ENCODE measurements at regions not wholly inside any gene's neighbourhood (a gene's known extent, or its start where the extent isn't known, plus 50 kb on each side); places are given as distances from the start of the nearest gene placed in this dataset.

DNA sequence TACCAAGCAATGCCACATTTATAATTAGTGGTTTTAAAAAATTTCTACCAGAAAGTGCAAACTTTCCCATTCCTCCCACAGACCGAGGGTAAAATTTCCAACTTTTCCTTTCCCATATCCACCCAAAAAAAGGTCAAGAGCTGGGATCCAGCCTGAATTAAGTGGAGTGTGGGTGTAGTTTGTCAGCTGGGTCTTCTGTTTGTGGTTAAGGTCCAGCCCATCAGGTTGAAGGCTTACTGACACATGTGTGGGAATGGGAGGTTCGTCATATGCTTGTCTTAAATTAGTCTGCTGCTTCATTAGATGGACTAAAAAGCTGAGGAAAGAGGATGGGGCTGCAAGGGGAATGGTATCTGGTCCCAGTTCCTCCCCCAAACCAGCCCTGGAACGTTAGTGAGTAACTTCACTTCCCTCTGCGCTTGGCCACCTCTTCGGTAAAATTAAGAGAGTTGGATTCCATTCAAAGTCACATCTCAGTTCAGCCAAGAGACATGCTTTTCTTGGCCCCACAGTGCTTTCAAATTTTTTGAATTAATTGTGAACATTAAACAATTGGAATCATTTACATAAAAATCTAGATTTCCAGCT is 59.0 kb upstream of the PLCL2 start:
- H3K27ac ChIP-seq: no peak overlapping the region
- no peak for TF ChIP-seq CTCF (IDR thresholded peaks at IDR 0.05)
- TF ChIP-seq ZFX (IDR thresholded peaks at IDR 0.05; ENCODE audit: borderline replicate concordance): no peak

DNA sequence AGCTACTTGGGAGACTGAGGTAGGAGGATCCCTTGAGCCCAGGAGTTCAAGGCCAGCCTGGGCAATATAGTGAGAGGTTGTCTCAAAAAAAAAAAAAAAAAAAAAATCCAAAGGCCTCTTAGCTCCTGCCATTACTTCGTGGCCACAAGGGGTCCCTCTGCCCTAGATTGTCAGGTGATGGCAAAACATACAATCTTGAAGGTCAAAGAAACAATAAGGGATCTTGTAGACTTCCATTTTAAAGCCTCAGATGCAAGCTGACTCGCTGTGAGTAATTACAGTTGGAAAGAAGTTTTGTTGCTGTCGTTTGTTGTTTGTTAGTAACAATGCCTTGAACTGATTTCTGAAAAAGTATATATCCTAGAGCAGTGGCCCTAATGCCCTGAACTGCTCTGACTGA is 55.9 kb upstream of the PLCL2 start:
- peak; percentile 61 for TF ChIP-seq CTCF (IDR thresholded peaks at IDR 0.05)
- TF ChIP-seq ZFX (IDR thresholded peaks at IDR 0.05; ENCODE audit: borderline replicate concordance): no peak

GRCh38 chr3:16831846-16832245 is 52.9 kb upstream of the PLCL2 start:
- H3K27ac ChIP-seq: no peak overlapping the region
- TF ChIP-seq CTCF (IDR thresholded peaks at IDR 0.05) (no peak), ZFX (IDR thresholded peaks at IDR 0.05; ENCODE audit: borderline replicate concordance) (no peak)

More for the DNA sequence above, 55.9 kb upstream of the PLCL2 start:
- no peak overlapping the region for H3K27ac ChIP-seq

- no peak overlapping the region for H3K27ac ChIP-seq
- no peak for TF ChIP-seq ZFX (IDR thresholded peaks at IDR 0.05; ENCODE audit: borderline replicate concordance)
- TF ChIP-seq CTCF (IDR thresholded peaks at IDR 0.05): peak; percentile 27; the same call in 1 of the 2 replicates
Measured at GRCh38 chr3:16834214-16834613, 50.5 kb upstream of the PLCL2 start.

- no peak overlapping the region for H3K27ac ChIP-seq
- no peak for TF ChIP-seq ZFX (IDR thresholded peaks at IDR 0.05; ENCODE audit: borderline replicate concordance)
- TF ChIP-seq CTCF (IDR thresholded peaks at IDR 0.05): no peak
Measured at GRCh38 chr3:16834753-16835152, 50.0 kb upstream of the PLCL2 start.
